Astrocyte of the spinal cord (primary cell): ENCODE measurements at regions not wholly inside any gene's neighbourhood (a gene's known extent, or its start where the extent isn't known, plus 50 kb on each side); places are given as distances from the start of the nearest gene placed in this dataset.
"Not testable (repeated sequence)": the region's sequence is repeated elsewhere in the genome, so short reads cannot be mapped to it uniquely, and the experiment has no call there.

Source experiments
- DNase-seq: peaks from one replicate; pipeline ENCODE4 v3.0.0; 2011; ENCODE audit warnings: low read depth, low spot score
- H3K4me3 ChIP-seq: 2 replicates; pipeline ENCODE4 v1.5.1; 2011; ENCODE audit warnings: low read depth, mild to moderate bottlenecking, low read length, moderate library complexity
- CTCF ChIP-seq: IDR thresholded peaks from 2 replicates; pipeline ENCODE4 v1.5.1; 2012; ENCODE audit warnings: low read depth, mild to moderate bottlenecking, low read length, inconsistent platforms
- in situ Hi-C: cut with HindIII; loops from 2 replicates; pipeline ENCODE4 v1.10.0; 2017; ENCODE audit warnings: low sequenced_read_pairs

- in situ Hi-C loops = no loop called here
- TF ChIP-seq CTCF = peak; percentile 81
- DNase-seq = peak; percentile 64
- no peak overlapping the region for H3K4me3 ChIP-seq
Measured at GRCh38 chr9:33623658-33624586, 99.9 kb downstream of the ANKRD18B start.

GRCh38 chr9:33628318-33628717 lies 104.3 kb downstream of the ANKRD18B start:
- in situ Hi-C loops, DNase-seq, H3K4me3 ChIP-seq: not testable (repeated sequence)

DNA sequence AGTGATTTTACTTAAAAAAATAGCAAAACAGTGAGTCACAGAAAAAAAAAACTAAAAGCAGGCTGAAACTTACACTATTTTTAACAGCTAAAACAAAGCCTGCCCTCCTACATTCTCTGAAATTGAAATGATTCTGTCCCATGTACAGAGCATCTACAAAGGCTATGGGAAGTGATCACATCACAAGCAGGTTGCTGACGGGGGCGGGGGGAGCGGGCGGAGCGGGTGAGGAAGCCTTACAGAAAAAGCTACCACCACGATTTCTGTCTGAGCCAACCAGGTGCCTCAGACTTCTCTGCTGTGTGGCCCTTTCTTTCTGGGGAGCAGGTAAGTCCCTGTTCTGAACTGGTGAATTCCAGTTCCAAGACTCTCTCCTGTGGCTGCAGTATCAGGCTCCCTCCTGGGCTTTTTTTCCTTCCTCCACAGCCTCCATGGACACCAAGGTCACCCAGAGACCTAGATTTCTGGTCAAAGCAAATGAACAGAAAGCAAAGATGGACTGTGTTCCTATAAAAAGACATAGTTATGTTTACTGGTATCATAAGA lies 104.9 kb downstream of the ANKRD18B start:
- DNase-seq = no peak
- no peak overlapping the region for H3K4me3 ChIP-seq
- in situ Hi-C loops = no loop called here
- TF ChIP-seq CTCF = no peak

DNA sequence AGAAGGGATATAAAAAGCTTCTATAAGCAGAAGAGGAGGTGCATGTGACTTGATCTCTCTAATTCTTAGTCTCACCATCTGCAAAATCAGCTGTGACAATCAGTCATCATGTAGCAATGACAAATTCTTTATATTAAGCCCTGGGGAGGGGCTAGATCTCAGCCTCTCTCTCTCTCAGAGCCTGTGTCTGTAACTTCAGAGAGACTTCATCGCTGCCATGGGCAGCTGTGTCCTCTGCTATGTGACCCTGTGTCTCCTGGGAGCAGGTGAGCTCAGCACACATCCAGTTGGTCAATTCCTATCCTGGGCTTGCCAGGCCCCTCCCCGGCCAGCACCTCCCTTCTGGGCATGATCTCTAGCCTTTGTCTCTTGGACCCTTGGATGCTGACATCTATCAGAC lies 109.6 kb downstream of the ANKRD18B start:
- TF ChIP-seq CTCF = no peak
- DNase-seq = no peak
- H3K4me3 ChIP-seq = no peak overlapping the region
- in situ Hi-C loops = no loop called here

- TF ChIP-seq CTCF = no peak
- in situ Hi-C loops = no loop called here
- no peak for DNase-seq
- H3K4me3 ChIP-seq = no peak overlapping the region
Measured at GRCh38 chr9:33637881-33638280, 113.8 kb downstream of the ANKRD18B start.

DNA sequence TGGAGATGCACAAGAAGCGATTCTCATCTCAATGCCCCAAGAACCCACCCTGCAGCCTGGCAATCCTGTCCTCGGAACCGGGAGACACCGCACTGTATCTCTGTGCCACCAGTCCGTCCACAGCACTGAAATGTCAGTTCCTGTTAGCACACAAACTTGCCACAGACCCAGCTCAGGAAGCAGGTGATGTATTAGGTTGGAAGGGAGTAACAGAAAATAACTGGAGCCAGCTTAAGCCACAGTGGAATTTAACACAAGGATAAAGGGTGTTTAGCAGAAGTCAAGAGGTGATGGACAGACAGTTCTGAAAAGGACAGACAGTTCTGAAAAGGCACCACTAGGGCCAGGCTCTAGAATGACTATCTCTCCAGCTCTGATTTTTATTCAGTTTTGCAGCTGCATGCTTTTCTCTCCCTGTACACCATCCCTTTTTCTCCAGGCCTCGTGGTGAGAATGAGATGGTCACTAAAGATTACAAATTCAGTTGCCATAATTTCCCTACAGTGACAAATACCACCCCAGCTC lies 114.4 kb downstream of the ANKRD18B start:
- in situ Hi-C loops = no loop called here
- DNase-seq = no peak
- no peak for TF ChIP-seq CTCF
- no peak overlapping the region for H3K4me3 ChIP-seq

- no peak for TF ChIP-seq CTCF
- H3K4me3 ChIP-seq = no peak overlapping the region
- in situ Hi-C loops = no loop called here
- DNase-seq = no peak
Measured at GRCh38 chr9:33645706-33646105, 121.7 kb downstream of the ANKRD18B start.
